ENCODE measurements at regions not wholly inside any gene's neighbourhood (a gene's known extent, or its start where the extent isn't known, plus 50 kb on each side); places are given as distances from the start of the nearest gene placed in this dataset.
A peak's percentile ranks its signal among the peaks of the same experiment; 100 is the strongest.
"Not testable (repeated sequence)": the region's sequence is repeated elsewhere in the genome, so short reads cannot be mapped to it uniquely, and the experiment has no call there.

GRCh38 chr11:67780056-67780455 is 105.6 kb upstream of the ALDH3B2 start:
- ATAC-seq (no peak), DNase-seq (no peak)
- Histone ChIP-seq H3K9me3 (no peaks in the 10 kb centered on the region), H3K4me3 (no peak overlapping the region), H3K36me3 (ENCODE audit: low read depth) (no peaks in the 10 kb centered on the region), H3K4me1 (ENCODE audit: low read depth) (no peaks in the 10 kb centered on the region)
- intact Hi-C loops (cut with DNase I, micrococcal nuclease), result no loop called here
- TF ChIP-seq CTCF (IDR thresholded peaks at IDR 0.05), result no peak

GRCh38 chr11:67779189-67779875 is 104.9 kb upstream of the ALDH3B2 start:
- H3K9me3 ChIP-seq; H3K4me1 ChIP-seq (ENCODE audit: low read depth); ATAC-seq; H3K36me3 ChIP-seq (ENCODE audit: low read depth); intact Hi-C loops (cut with DNase I, micrococcal nuclease); H3K4me3 ChIP-seq; DNase-seq: not testable (repeated sequence)

GRCh38 chr11:67776852-67777520 is 102.6 kb upstream of the ALDH3B2 start:
- DNase-seq, result no peak
- Histone ChIP-seq H3K4me3 (no peak overlapping the region), H3K9me3 (no peaks in the 10 kb centered on the region), H3K4me1 (ENCODE audit: low read depth) (no peaks in the 10 kb centered on the region), H3K36me3 (ENCODE audit: low read depth) (no peaks in the 10 kb centered on the region)
- intact Hi-C loops (cut with DNase I, micrococcal nuclease), result no loop called here
- no peak for ATAC-seq
- TF ChIP-seq CTCF (IDR thresholded peaks at IDR 0.05), result no peak

GRCh38 chr11:67774175-67774574 is 99.8 kb upstream of the ALDH3B2 start:
- H3K4me3 ChIP-seq; H3K9me3 ChIP-seq; intact Hi-C loops (cut with DNase I, micrococcal nuclease); H3K4me1 ChIP-seq (ENCODE audit: low read depth); H3K36me3 ChIP-seq (ENCODE audit: low read depth); ATAC-seq; DNase-seq: not testable (repeated sequence)

GRCh38 chr11:67768001-67768730 is 93.7 kb upstream of the ALDH3B2 start:
- intact Hi-C loops (cut with DNase I, micrococcal nuclease); H3K4me3 ChIP-seq; H3K9me3 ChIP-seq; H3K4me1 ChIP-seq (ENCODE audit: low read depth); ATAC-seq; H3K36me3 ChIP-seq (ENCODE audit: low read depth); DNase-seq: not testable (repeated sequence)

GRCh38 chr11:67761211-67761610 is 86.8 kb upstream of the ALDH3B2 start:
- H3K4me1 ChIP-seq (ENCODE audit: low read depth); H3K4me3 ChIP-seq; H3K9me3 ChIP-seq; H3K36me3 ChIP-seq (ENCODE audit: low read depth); DNase-seq; intact Hi-C loops (cut with DNase I, micrococcal nuclease); ATAC-seq: not testable (repeated sequence)

GRCh38 chr11:67759321-67759720 is 84.9 kb upstream of the ALDH3B2 start:
- intact Hi-C loops (cut with DNase I, micrococcal nuclease); H3K4me1 ChIP-seq (ENCODE audit: low read depth); H3K4me3 ChIP-seq; DNase-seq; ATAC-seq; H3K36me3 ChIP-seq (ENCODE audit: low read depth); H3K9me3 ChIP-seq: not testable (repeated sequence)

- intact Hi-C loops (cut with DNase I, micrococcal nuclease); ATAC-seq; H3K9me3 ChIP-seq; H3K36me3 ChIP-seq (ENCODE audit: low read depth); H3K4me3 ChIP-seq; DNase-seq; H3K4me1 ChIP-seq (ENCODE audit: low read depth): not testable (repeated sequence)
Observed at GRCh38 chr11:67758467-67758866, 84.0 kb upstream of the ALDH3B2 start.

- H3K36me3 ChIP-seq (ENCODE audit: low read depth); intact Hi-C loops (cut with DNase I, micrococcal nuclease); ATAC-seq; H3K4me3 ChIP-seq; H3K9me3 ChIP-seq; H3K4me1 ChIP-seq (ENCODE audit: low read depth): not testable (repeated sequence)
- peak in 2 of 3 donors; percentile 9 to 24 for DNase-seq
Observed at GRCh38 chr11:67758009-67758408, 83.6 kb upstream of the ALDH3B2 start.

GRCh38 chr11:67753820-67754219 is 79.4 kb upstream of the ALDH3B2 start:
- ATAC-seq; H3K4me1 ChIP-seq (ENCODE audit: low read depth); intact Hi-C loops (cut with DNase I, micrococcal nuclease); H3K36me3 ChIP-seq (ENCODE audit: low read depth); H3K4me3 ChIP-seq; H3K9me3 ChIP-seq; DNase-seq: not testable (repeated sequence)

Data from mucosa of descending colon (tissue), 3 donors.